ENCODE measurements at regions not wholly inside any gene's neighbourhood (a gene's known extent, or its start where the extent isn't known, plus 50 kb on each side); places are given as distances from the start of the nearest gene placed in this dataset.
"Not testable (repeated sequence)": the region's sequence is repeated elsewhere in the genome, so short reads cannot be mapped to it uniquely, and the experiment has no call there.

DNA sequence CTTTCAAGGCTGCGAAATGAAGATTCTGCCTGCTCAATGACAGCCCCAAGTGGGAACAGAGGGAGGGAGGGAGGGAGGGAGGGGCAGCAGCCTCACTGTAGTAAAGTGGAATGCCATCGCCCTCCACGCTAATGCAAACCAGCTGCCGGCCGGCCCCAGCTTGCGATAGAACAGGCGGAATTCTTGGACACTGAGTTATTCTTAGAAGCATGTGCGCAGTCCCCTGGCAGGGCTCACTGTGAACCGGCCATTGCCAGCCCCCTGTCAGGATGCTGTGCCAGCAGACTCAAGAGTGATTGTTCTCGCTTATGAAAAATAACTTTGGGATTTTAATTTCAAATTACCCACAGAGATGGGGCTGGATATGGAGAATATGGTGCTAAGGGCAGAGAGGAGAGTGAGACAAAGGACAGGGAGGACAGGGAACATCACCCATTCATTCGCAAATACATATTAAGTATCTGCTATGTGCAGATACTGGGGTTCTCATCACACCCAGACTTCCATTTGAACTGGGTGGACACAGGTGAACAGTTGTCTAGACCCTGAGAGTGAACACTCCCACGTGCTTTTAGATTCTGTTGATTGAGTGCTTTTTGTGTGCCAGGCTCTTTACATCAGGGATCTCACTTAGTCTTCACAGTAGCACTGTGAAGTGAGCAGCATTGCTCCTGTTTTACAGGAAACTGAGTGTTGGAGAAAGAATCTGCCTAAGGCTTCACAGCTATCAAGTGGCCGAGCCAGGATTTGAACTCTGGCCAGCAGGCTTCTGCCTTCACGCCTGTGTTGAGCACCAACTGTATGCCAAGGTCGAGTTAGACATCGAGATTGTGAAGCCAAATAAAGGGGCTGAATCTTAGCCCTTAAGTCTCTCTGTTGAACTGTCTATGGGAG is 192.9 kb downstream of the C12orf75 start:
- H3K4me1 ChIP-seq (ENCODE audit: insufficient read depth): no peaks in the 10 kb centered on the region
- peak; percentile 43 to 76 (median 63) for DNase-seq
- TF ChIP-seq POLR2A (IDR thresholded peaks at IDR 0.05) (no peak), EP300 (IDR thresholded peaks at IDR 0.05) (no peak)
- TF ChIP-seq, protein P1, sequence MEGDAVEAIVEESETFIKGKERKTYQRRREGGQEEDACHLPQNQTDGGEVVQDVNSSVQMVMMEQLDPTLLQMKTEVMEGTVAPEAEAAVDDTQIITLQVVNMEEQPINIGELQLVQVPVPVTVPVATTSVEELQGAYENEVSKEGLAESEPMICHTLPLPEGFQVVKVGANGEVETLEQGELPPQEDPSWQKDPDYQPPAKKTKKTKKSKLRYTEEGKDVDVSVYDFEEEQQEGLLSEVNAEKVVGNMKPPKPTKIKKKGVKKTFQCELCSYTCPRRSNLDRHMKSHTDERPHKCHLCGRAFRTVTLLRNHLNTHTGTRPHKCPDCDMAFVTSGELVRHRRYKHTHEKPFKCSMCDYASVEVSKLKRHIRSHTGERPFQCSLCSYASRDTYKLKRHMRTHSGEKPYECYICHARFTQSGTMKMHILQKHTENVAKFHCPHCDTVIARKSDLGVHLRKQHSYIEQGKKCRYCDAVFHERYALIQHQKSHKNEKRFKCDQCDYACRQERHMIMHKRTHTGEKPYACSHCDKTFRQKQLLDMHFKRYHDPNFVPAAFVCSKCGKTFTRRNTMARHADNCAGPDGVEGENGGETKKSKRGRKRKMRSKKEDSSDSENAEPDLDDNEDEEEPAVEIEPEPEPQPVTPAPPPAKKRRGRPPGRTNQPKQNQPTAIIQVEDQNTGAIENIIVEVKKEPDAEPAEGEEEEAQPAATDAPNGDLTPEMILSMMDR (IDR thresholded peaks at IDR 0.05): no peak
- H3K27ac ChIP-seq: no peak overlapping the region
- no peaks in the 10 kb centered on the region for H3K36me3 ChIP-seq
- H3K27me3 ChIP-seq: no peaks in the 10 kb centered on the region
- no peaks in the 10 kb centered on the region for H3K9me3 ChIP-seq
- H3K4me3 ChIP-seq: no peak overlapping the region
- 11 to 14% (median 11%) methylated on average over 16 of the region's 16 CpGs for WGBS, 3 donors
- intact Hi-C loops (cut with DNase I): no loop called here

DNA sequence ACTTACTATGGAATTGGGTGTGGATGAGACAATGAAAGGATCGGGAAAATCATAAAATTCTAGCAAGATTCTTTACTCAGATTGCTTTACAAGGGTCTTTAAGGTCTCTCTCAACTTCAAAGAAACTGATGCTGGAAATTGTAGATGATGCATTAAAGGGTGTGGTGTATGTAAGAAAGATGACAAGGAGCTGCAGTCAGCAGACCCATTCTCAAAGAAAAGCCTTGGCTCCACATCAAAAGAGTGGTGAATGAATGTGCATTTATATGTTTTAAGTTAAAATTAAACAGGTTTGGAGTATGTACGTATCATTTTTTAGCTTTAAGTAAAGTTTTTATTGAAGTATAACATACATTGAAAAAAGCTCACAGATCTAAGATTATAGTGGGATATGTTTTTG is 194.5 kb downstream of the C12orf75 start:
- WGBS, 3 donors: 58 to 82% (median 77%) methylated on average over 2 of the region's 2 CpGs
- H3K9me3 ChIP-seq: no peaks in the 10 kb centered on the region
- intact Hi-C loops (cut with DNase I): no loop called here

DNA sequence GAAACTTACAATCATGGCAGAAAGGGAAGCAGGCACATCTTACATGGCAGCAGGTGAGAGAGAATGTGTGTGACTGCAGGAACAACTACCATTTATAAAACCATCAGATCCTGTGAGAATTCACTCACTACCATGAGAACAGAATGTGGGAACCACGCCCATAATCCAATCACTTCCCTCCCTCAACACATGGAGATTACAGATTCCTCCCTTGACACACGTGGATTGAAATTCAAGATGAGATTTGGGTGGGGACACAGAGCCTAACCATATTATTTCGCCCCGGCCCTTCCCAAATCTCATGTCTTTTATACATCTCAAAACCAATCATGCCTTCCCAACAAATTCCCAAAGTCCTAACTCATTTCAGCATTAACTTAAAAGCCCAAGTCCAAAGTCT is 203.6 kb downstream of the C12orf75 start:
- TF ChIP-seq EP300 (IDR thresholded peaks at IDR 0.05) (no peak), POLR2A (IDR thresholded peaks at IDR 0.05) (no peak)
- TF ChIP-seq, protein P1 (IDR thresholded peaks at IDR 0.05): no peak
- no peak for DNase-seq
- WGBS, 3 donors: 83 to 88% (median 84%) methylated on average over 4 of the region's 4 CpGs

More for the DNA sequence above, 194.5 kb downstream of the C12orf75 start:
- no peak overlapping the region for H3K4me3 ChIP-seq
- H3K27ac ChIP-seq: no peak overlapping the region
- H3K4me1 ChIP-seq (ENCODE audit: insufficient read depth): no peaks in the 10 kb centered on the region
- no peaks in the 10 kb centered on the region for H3K36me3 ChIP-seq
- H3K27me3 ChIP-seq: no peaks in the 10 kb centered on the region
- no peak for DNase-seq
- no peak for TF ChIP-seq POLR2A (IDR thresholded peaks at IDR 0.05)
- TF ChIP-seq EP300 (IDR thresholded peaks at IDR 0.05): no peak
- TF ChIP-seq, protein P1 (IDR thresholded peaks at IDR 0.05): no peak

DNA sequence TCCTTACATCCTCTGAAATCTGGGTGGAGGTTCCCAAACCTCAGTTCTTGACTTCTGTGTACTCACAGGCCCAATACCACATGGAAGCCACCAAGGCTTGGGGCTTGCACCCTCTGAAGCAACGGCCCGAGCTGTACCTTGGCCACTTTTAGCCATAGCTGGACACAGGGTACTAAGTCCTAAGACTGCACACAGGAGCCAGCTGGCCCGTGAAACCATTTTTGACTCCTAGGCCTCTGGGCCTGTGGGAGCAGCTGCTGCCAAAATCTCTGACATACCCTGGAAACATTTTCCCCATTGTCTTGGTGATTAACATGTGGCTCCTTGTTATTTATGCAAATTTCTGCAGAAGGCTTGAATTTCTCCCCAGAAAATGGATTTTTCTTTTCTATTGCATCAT is 204.5 kb downstream of the C12orf75 start:
- H3K4me3 ChIP-seq; H3K36me3 ChIP-seq; intact Hi-C loops (cut with DNase I); H3K27ac ChIP-seq; H3K9me3 ChIP-seq; DNase-seq; H3K27me3 ChIP-seq; H3K4me1 ChIP-seq (ENCODE audit: insufficient read depth): not testable (repeated sequence)
- 92 to 96% (median 95%) methylated on average over 3 of the region's 3 CpGs for WGBS, 3 donors

More for the DNA sequence above, 203.6 kb downstream of the C12orf75 start:
- intact Hi-C loops (cut with DNase I): no loop called here
- Histone ChIP-seq H3K9me3 (no peaks in the 10 kb centered on the region), H3K36me3 (no peaks in the 10 kb centered on the region), H3K4me1 (ENCODE audit: insufficient read depth) (no peaks in the 10 kb centered on the region), H3K27ac (no peak overlapping the region), H3K27me3 (no peaks in the 10 kb centered on the region), H3K4me3 (no peak overlapping the region)

DNA sequence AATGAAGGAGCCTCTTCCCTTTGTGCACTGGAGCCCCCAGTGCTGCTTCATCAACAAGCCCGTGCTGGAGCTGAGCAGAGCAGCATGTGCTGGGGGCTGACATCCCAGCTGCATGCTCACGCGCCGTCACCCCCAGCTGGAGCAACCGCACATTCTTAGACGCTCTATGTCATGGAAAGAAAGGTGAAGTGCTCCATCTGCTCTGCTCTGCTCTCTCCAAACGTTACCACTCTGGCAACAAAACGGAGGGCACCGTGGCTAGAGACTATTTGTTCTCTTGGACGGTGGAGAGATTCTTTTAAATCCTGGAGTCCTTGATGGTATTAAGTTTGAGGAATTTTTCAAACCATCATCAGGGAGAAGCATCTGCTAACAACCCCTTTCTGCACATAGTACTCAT is 208.4 kb downstream of the C12orf75 start:
- WGBS, 3 donors: 60 to 70% (median 68%) methylated on average over 10 of the region's 10 CpGs
- no peaks in the 10 kb centered on the region for H3K36me3 ChIP-seq
- H3K27me3 ChIP-seq: no peaks in the 10 kb centered on the region
- DNase-seq: no peak
- TF ChIP-seq POLR2A (IDR thresholded peaks at IDR 0.05): no peak
- no peak for TF ChIP-seq EP300 (IDR thresholded peaks at IDR 0.05)
- TF ChIP-seq, protein P1 (IDR thresholded peaks at IDR 0.05): no peak
- no peak overlapping the region for H3K27ac ChIP-seq
- no peaks in the 10 kb centered on the region for H3K9me3 ChIP-seq
- H3K4me1 ChIP-seq (ENCODE audit: insufficient read depth): no peaks in the 10 kb centered on the region
- intact Hi-C loops (cut with DNase I): no loop called here
- no peak overlapping the region for H3K4me3 ChIP-seq

All from ovary (tissue), 7 donors.